Calu3 (cell line): ENCODE measurements at regions not wholly inside any gene's neighbourhood (a gene's known extent, or its start where the extent isn't known, plus 50 kb on each side); places are given as distances from the start of the nearest gene placed in this dataset.

Source experiments
- BruUV-seq: library from RNA; stranded (reverse); fragments of 400-500 nt; replicated peaks from 2 replicates; lab custom pipeline; 2021; lab: Mats Ljungman, UMichigan
- CTCF ChIA-PET: fragments of 300-600 bp; sonication (Branson Sonifier 250); formaldehyde crosslinking; loops from one replicate; lab custom pipeline; 2022; ENCODE audit warnings: antibody characterized with exemption; lab: Charles Lee
- DNase-seq: peaks from one replicate; pipeline ENCODE4 v3.0.0; 2022
- H3K27ac Mint-ChIP-seq: one replicate; pipeline ENCODE4 v1.8.0; 2022; ENCODE audit warnings: mixed read lengths; ENCODE audit not compliant: unreplicated experiment
- H3K27me3 Mint-ChIP-seq: one replicate; pipeline ENCODE4 v1.8.0; 2022; ENCODE audit warnings: mixed read lengths; ENCODE audit not compliant: unreplicated experiment
- H3K36me3 Mint-ChIP-seq: one replicate; pipeline ENCODE4 v1.8.0; 2022; ENCODE audit warnings: mild to moderate bottlenecking, moderate library complexity, mixed read lengths; ENCODE audit not compliant: insufficient read depth, unreplicated experiment
- H3K4me1 Mint-ChIP-seq: one replicate; pipeline ENCODE4 v1.8.0; 2022; ENCODE audit warnings: mild to moderate bottlenecking, low read depth, mixed read lengths; ENCODE audit not compliant: unreplicated experiment
- H3K4me3 Mint-ChIP-seq: one replicate; pipeline ENCODE4 v1.8.0; 2022; ENCODE audit warnings: mild to moderate bottlenecking, low read depth, moderate library complexity, mixed read lengths; ENCODE audit not compliant: unreplicated experiment
- H3K9me3 Mint-ChIP-seq: one replicate; pipeline ENCODE4 v1.8.0; 2022; ENCODE audit warnings: low read depth, mixed read lengths; ENCODE audit not compliant: unreplicated experiment
- CTCF ChIP-seq: fragments of 200-600 bp; IDR thresholded peaks from one replicate; pipeline ENCODE4 v1.8.0; 2022; ENCODE audit warnings: antibody characterized with exemption; ENCODE audit not compliant: unreplicated experiment
- intact Hi-C: fragments of 100-400 bp; cut with micrococcal nuclease; formaldehyde crosslinking; loops from one replicate; pipeline ENCODE4 v1.10.0; 2022; ENCODE audit not compliant: unreplicated experiment

- CTCF ChIA-PET: no interaction called here
- TF ChIP-seq CTCF: no peak
- no TSS peak for BruUV-seq
- no peak overlapping the region for H3K4me3 Mint-ChIP-seq
- H3K4me1 Mint-ChIP-seq: no peaks in the 10 kb centered on the region
- intact Hi-C loops: no loop called here
- H3K27ac Mint-ChIP-seq: no peak overlapping the region
- peaks cover 2% of the 10 kb centered on the region for H3K9me3 Mint-ChIP-seq
- H3K36me3 Mint-ChIP-seq: no peaks in the 10 kb centered on the region
- DNase-seq: no peak
- no peaks in the 10 kb centered on the region for H3K27me3 Mint-ChIP-seq
These were observed 124.7 kb upstream of the SLCO6A1 start for GRCh38 chr5:102623329-102624065.

GRCh38 chr5:102624405-102624804, 125.6 kb upstream of the SLCO6A1 start:
- Mint-ChIP-seq H3K4me3 (no peak overlapping the region), H3K27me3 (no peaks in the 10 kb centered on the region), H3K4me1 (no peaks in the 10 kb centered on the region), H3K9me3 (peaks cover 2% of the 10 kb centered on the region), H3K36me3 (no peaks in the 10 kb centered on the region), H3K27ac (no peak overlapping the region)
- CTCF ChIA-PET: no interaction called here
- no TSS peak for BruUV-seq
- no peak for DNase-seq
- no peak for TF ChIP-seq CTCF
- intact Hi-C loops: no loop called here

- no TSS peak for BruUV-seq
- no peaks in the 10 kb centered on the region for H3K27me3 Mint-ChIP-seq
- CTCF ChIA-PET: no interaction called here
- H3K9me3 Mint-ChIP-seq: peaks cover 2% of the 10 kb centered on the region
- no peak for TF ChIP-seq CTCF
- DNase-seq: no peak
- H3K4me3 Mint-ChIP-seq: no peak overlapping the region
- H3K36me3 Mint-ChIP-seq: no peaks in the 10 kb centered on the region
- H3K4me1 Mint-ChIP-seq: no peaks in the 10 kb centered on the region
- no peak overlapping the region for H3K27ac Mint-ChIP-seq
- intact Hi-C loops: no loop called here
These were observed 126.7 kb upstream of the SLCO6A1 start for GRCh38 chr5:102625468-102625867.

GRCh38 chr5:102625928-102626327, 127.1 kb upstream of the SLCO6A1 start:
- H3K9me3 Mint-ChIP-seq: peaks cover 2% of the 10 kb centered on the region
- H3K4me1 Mint-ChIP-seq: no peaks in the 10 kb centered on the region
- CTCF ChIA-PET: no interaction called here
- H3K4me3 Mint-ChIP-seq: no peak overlapping the region
- TF ChIP-seq CTCF: no peak
- no peaks in the 10 kb centered on the region for H3K36me3 Mint-ChIP-seq
- no peaks in the 10 kb centered on the region for H3K27me3 Mint-ChIP-seq
- DNase-seq: no peak
- intact Hi-C loops: no loop called here
- no peak overlapping the region for H3K27ac Mint-ChIP-seq
- no TSS peak for BruUV-seq
